Uterus (tissue), 2 donors: ENCODE measurements at regions not wholly inside any gene's neighbourhood (a gene's known extent, or its start where the extent isn't known, plus 50 kb on each side); places are given as distances from the start of the nearest gene placed in this dataset.
"Not testable (repeated sequence)": the region's sequence is repeated elsewhere in the genome, so short reads cannot be mapped to it uniquely, and the experiment has no call there.

Source experiments
- POLR2A ChIP-seq, 2 donors: fragments of 450-650 bp; IDR thresholded peaks; one replicate each; pipeline ENCODE4 v1.6.1; 2016; ENCODE audit warnings: antibody characterized with exemption in 2 of 2, mild to moderate bottlenecking in 1 of 2, moderate library complexity in 1 of 2
- TF ChIP-seq, protein P1 (sequence below), 4 experiments: fragments of 200-600 bp in 2 of 4; fragments of 450-650 bp in 2 of 4; sonication (generic) in 2 of 4; IDR thresholded peaks; one replicate each; pipeline ENCODE4 v1.5.1; 2016 to 2019; ENCODE audit warnings: antibody characterized with exemption in 4 of 4, mild to moderate bottlenecking in 2 of 4, moderate library complexity in 1 of 4

DNA sequence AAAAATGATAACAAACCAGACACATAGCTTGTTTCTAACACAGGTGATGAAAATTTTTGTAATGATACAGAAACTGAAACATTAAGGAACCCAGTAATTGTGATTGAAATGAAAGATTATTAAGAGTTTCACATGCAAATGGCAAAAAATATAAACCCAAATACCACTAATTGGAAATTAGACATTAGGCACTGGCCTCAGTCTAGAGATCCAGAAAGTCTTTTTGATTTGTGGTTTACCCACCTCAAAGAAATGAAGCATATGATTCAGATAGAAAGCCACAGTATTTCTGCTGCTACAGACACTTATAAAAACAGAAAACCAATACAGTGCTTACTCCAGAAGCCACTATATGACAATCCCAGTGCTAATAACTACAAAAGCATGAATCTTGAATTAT lies 83.7 kb upstream of the ZNF519 start:
- not testable (repeated sequence) for TF ChIP-seq POLR2A (IDR thresholded peaks at IDR 0.05)
- TF ChIP-seq, protein P1, sequence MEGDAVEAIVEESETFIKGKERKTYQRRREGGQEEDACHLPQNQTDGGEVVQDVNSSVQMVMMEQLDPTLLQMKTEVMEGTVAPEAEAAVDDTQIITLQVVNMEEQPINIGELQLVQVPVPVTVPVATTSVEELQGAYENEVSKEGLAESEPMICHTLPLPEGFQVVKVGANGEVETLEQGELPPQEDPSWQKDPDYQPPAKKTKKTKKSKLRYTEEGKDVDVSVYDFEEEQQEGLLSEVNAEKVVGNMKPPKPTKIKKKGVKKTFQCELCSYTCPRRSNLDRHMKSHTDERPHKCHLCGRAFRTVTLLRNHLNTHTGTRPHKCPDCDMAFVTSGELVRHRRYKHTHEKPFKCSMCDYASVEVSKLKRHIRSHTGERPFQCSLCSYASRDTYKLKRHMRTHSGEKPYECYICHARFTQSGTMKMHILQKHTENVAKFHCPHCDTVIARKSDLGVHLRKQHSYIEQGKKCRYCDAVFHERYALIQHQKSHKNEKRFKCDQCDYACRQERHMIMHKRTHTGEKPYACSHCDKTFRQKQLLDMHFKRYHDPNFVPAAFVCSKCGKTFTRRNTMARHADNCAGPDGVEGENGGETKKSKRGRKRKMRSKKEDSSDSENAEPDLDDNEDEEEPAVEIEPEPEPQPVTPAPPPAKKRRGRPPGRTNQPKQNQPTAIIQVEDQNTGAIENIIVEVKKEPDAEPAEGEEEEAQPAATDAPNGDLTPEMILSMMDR (IDR thresholded peaks at IDR 0.05) = not testable (repeated sequence)
